ENCODE measurements at regions not wholly inside any gene's neighbourhood (a gene's known extent, or its start where the extent isn't known, plus 50 kb on each side); places are given as distances from the start of the nearest gene placed in this dataset.

- no peak for ATAC-seq
- H3K36me3 Mint-ChIP-seq (ENCODE audit: low read depth) = no peaks in the 10 kb centered on the region
These were observed 100.5 kb downstream of the TEX35 start for GRCh38 chr1:178613271-178613945.

GRCh38 chr1:178614286-178614685, 101.4 kb downstream of the TEX35 start:
- DNase-seq (no peak), ATAC-seq (no peak)
- H3K9me3 ChIP-seq (ENCODE audit: control insufficient read depth, low read length, poor library complexity, severe bottlenecking) = no peaks in the 10 kb centered on the region
- Mint-ChIP-seq H3K4me1 (no peaks in the 10 kb centered on the region), H3K27ac (no peak overlapping the region), H3K4me3 (no peak overlapping the region), H3K36me3 (ENCODE audit: low read depth) (no peaks in the 10 kb centered on the region), H3K27me3 (no peaks in the 10 kb centered on the region)

More at GRCh38 chr1:178613271-178613945, 100.5 kb downstream of the TEX35 start:
- Mint-ChIP-seq H3K4me1 (no peaks in the 10 kb centered on the region), H3K27ac (no peak overlapping the region), H3K4me3 (no peak overlapping the region), H3K27me3 (no peaks in the 10 kb centered on the region)
- no peaks in the 10 kb centered on the region for H3K9me3 ChIP-seq (ENCODE audit: control insufficient read depth, low read length, poor library complexity, severe bottlenecking)
- no peak for DNase-seq

GRCh38 chr1:178619042-178619927, 105.8 kb upstream of the RALGPS2 start:
- ATAC-seq = no peak
- no peaks in the 10 kb centered on the region for H3K9me3 ChIP-seq (ENCODE audit: control insufficient read depth, low read length, poor library complexity, severe bottlenecking)
- Mint-ChIP-seq H3K36me3 (ENCODE audit: low read depth) (no peaks in the 10 kb centered on the region), H3K27ac (no peak overlapping the region), H3K4me3 (no peak overlapping the region), H3K27me3 (no peaks in the 10 kb centered on the region), H3K4me1 (no peaks in the 10 kb centered on the region)
- DNase-seq = no peak

- Mint-ChIP-seq H3K4me3 (no peak overlapping the region), H3K27me3 (no peaks in the 10 kb centered on the region), H3K36me3 (ENCODE audit: low read depth) (no peaks in the 10 kb centered on the region), H3K4me1 (no peaks in the 10 kb centered on the region), H3K27ac (no peak overlapping the region)
- no peak for ATAC-seq
- DNase-seq = no peak
- no peaks in the 10 kb centered on the region for H3K9me3 ChIP-seq (ENCODE audit: control insufficient read depth, low read length, poor library complexity, severe bottlenecking)
These were observed 104.2 kb upstream of the RALGPS2 start for GRCh38 chr1:178620584-178621475.

DNA sequence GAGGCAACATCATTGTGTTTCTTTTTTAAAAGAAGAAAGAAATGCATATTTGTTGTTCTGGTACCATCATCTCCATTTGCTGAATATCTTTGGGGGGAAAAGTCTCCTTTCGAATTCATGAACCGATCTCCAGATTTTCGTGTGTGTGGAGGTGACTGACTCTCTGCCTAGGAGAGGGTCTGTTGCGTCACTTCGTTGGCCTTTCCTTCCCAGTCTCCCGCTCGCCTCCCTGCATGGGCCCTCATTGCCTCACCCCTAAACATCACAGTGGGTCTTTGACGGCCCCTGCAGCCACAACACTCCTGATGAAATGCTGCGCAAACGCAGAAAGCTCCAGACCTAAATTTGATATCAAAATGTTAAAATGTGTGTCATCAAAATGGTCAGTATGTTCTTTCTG, 103.2 kb upstream of the RALGPS2 start:
- H3K27ac Mint-ChIP-seq = no peak overlapping the region
- H3K4me1 Mint-ChIP-seq = no peaks in the 10 kb centered on the region
- H3K4me3 Mint-ChIP-seq = no peak overlapping the region
- no peaks in the 10 kb centered on the region for H3K9me3 ChIP-seq (ENCODE audit: control insufficient read depth, low read length, poor library complexity, severe bottlenecking)
- DNase-seq (no peak), ATAC-seq (no peak)
- peaks cover 8% of the 10 kb centered on the region for H3K27me3 Mint-ChIP-seq
- H3K36me3 Mint-ChIP-seq (ENCODE audit: low read depth) = no peaks in the 10 kb centered on the region

GRCh38 chr1:178625695-178626094, 99.3 kb upstream of the RALGPS2 start:
- H3K27ac Mint-ChIP-seq = no peak overlapping the region
- no peaks in the 10 kb centered on the region for H3K9me3 ChIP-seq (ENCODE audit: control insufficient read depth, low read length, poor library complexity, severe bottlenecking)
- no peaks in the 10 kb centered on the region for H3K4me1 Mint-ChIP-seq
- H3K4me3 Mint-ChIP-seq = no peak overlapping the region
- DNase-seq (no peak), ATAC-seq (no peak)
- H3K36me3 Mint-ChIP-seq (ENCODE audit: low read depth) = no peaks in the 10 kb centered on the region
- peaks cover 14% of the 10 kb centered on the region for H3K27me3 Mint-ChIP-seq

DNA sequence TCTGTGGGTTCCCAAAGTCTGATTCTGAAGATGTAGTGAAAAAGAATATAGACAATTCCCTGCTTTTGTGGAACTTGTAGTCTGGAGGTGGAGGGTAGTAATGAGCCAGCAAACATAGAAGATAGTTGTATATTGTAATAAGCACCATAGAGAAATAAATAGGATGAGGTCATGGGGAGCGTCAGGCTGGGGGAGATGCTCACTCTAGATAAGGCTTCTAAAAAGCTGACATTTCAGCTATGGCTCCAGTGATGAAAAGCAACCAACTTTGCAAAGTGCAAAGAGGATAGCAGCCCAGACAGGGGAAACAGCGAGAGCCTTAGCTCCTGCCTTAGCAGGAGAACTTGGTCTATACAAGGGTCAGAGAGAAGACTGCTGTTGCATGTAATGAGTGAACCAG, 98.0 kb upstream of the RALGPS2 start:
- no peak overlapping the region for H3K4me3 Mint-ChIP-seq
- no peak overlapping the region for H3K27ac Mint-ChIP-seq
- H3K27me3 Mint-ChIP-seq = peaks cover 14% of the 10 kb centered on the region
- DNase-seq = no peak
- H3K4me1 Mint-ChIP-seq = no peaks in the 10 kb centered on the region
- H3K9me3 ChIP-seq (ENCODE audit: control insufficient read depth, low read length, poor library complexity, severe bottlenecking) = no peaks in the 10 kb centered on the region
- no peak for ATAC-seq
- no peaks in the 10 kb centered on the region for H3K36me3 Mint-ChIP-seq (ENCODE audit: low read depth)

DNA sequence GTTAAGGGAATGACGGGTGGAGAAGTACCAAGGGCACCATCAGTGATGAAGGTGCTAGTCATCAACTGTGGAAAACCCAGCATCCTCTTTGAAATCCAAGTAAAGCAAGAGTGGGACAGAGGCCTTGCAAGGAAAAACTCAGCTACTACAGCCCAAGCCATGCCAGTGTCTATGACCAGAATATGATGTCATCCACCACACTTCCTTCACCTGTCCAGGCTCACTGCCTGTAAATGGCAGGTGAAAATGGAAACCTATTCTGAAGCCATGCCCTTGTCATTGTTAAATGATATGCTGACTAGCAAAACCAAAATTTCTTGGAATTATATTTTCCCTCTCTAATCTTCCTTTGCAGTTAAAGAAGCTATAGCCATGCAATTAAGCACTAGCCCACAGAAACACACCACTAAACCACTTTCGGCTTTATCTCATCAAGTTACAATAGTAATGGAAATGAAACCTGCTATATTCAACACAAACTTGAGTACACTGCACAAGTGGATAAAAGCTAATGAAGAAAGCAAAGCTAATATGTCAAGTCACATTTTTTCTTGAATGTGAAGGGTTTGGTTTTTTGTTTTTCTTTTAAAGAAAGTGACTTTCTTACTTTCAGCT, 96.3 kb upstream of the RALGPS2 start:
- Mint-ChIP-seq H3K27me3 (peaks cover 14% of the 10 kb centered on the region), H3K27ac (no peak overlapping the region), H3K4me1 (no peaks in the 10 kb centered on the region), H3K36me3 (ENCODE audit: low read depth) (no peaks in the 10 kb centered on the region), H3K4me3 (no peak overlapping the region)
- ATAC-seq (no peak), DNase-seq (no peak)
- H3K9me3 ChIP-seq (ENCODE audit: control insufficient read depth, low read length, poor library complexity, severe bottlenecking) = no peaks in the 10 kb centered on the region

- no peaks in the 10 kb centered on the region for H3K9me3 ChIP-seq (ENCODE audit: control insufficient read depth, low read length, poor library complexity, severe bottlenecking)
- ATAC-seq = no peak
- Mint-ChIP-seq H3K27ac (no peak overlapping the region), H3K27me3 (peaks cover 14% of the 10 kb centered on the region), H3K36me3 (ENCODE audit: low read depth) (no peaks in the 10 kb centered on the region), H3K4me3 (no peak overlapping the region), H3K4me1 (no peaks in the 10 kb centered on the region)
- DNase-seq = no peak
These were observed 95.5 kb upstream of the RALGPS2 start for GRCh38 chr1:178629252-178630154.

- ATAC-seq (no peak), DNase-seq (no peak)
- Mint-ChIP-seq H3K27me3 (peaks cover 14% of the 10 kb centered on the region), H3K36me3 (ENCODE audit: low read depth) (no peaks in the 10 kb centered on the region), H3K4me1 (no peaks in the 10 kb centered on the region), H3K4me3 (no peak overlapping the region), H3K27ac (no peak overlapping the region)
- no peaks in the 10 kb centered on the region for H3K9me3 ChIP-seq (ENCODE audit: control insufficient read depth, low read length, poor library complexity, severe bottlenecking)
These were observed 94.6 kb upstream of the RALGPS2 start for GRCh38 chr1:178630417-178630816.

GRCh38 chr1:178632653-178633052, 92.4 kb upstream of the RALGPS2 start:
- H3K27me3 Mint-ChIP-seq = peaks cover 9% of the 10 kb centered on the region
- no peaks in the 10 kb centered on the region for H3K4me1 Mint-ChIP-seq
- no peaks in the 10 kb centered on the region for H3K36me3 Mint-ChIP-seq (ENCODE audit: low read depth)
- ATAC-seq (no peak), DNase-seq (no peak)
- no peak overlapping the region for H3K4me3 Mint-ChIP-seq
- no peaks in the 10 kb centered on the region for H3K9me3 ChIP-seq (ENCODE audit: control insufficient read depth, low read length, poor library complexity, severe bottlenecking)
- no peak overlapping the region for H3K27ac Mint-ChIP-seq

- H3K9me3 ChIP-seq (ENCODE audit: control insufficient read depth, low read length, poor library complexity, severe bottlenecking) = no peaks in the 10 kb centered on the region
- Mint-ChIP-seq H3K4me3 (no peak overlapping the region), H3K27me3 (peaks cover 9% of the 10 kb centered on the region), H3K4me1 (no peaks in the 10 kb centered on the region), H3K36me3 (ENCODE audit: low read depth) (no peaks in the 10 kb centered on the region), H3K27ac (no peak overlapping the region)
- ATAC-seq (no peak), DNase-seq (no peak)
These were observed 92.0 kb upstream of the RALGPS2 start for GRCh38 chr1:178633056-178633455.

Measured in T-helper 17 cell (primary cell).